HepG2 (cell line): ENCODE measurements at regions not wholly inside any gene's neighbourhood (a gene's known extent, or its start where the extent isn't known, plus 50 kb on each side); places are given as distances from the start of the nearest gene placed in this dataset.

ENCODE experiments used
- ATAC-seq: fragments of 200-7000 bp; cut with Tn5 transposase; 3 replicates; pipeline ENCODE4 v1.9.1; 2020; ENCODE audit warnings: mild to moderate bottlenecking, moderate library complexity
- BruUV-seq: library from RNA; stranded (reverse); fragments of 400-500 nt; replicated peaks from 2 replicates; lab custom pipeline; 2021; lab: Mats Ljungman, UMichigan
- CTCF ChIA-PET: fragments of 300-600 bp; formaldehyde crosslinking; extraction: SDS; loops from one replicate; lab custom pipeline; 2021; ENCODE audit warnings: low total read pairs, inconsistent platforms, low intra/inter-chr PET ratio; lab: Yijun Ruan, JAX
- POLR2A ChIA-PET: fragments of 350-600 bp; sonication (Branson Sonifier 250); formaldehyde crosslinking; loops from one replicate; lab custom pipeline; 2020; ENCODE audit warnings: antibody characterized with exemption, inconsistent platforms; lab: Yijun Ruan, JAX
- DNase-seq: peaks from one replicate; pipeline ENCODE4 v3.0.0-alpha.2; 2015; ENCODE audit warnings: low spot score
- FAIRE-seq: peaks from 3 replicates; lab custom pipeline; 2011; peaks lifted over from hg19 to GRCh38; lab: Jason Lieb, UNC
- H2AFZ ChIP-seq: one replicate; pipeline ENCODE4 v1.6.1; 2011; ENCODE audit warnings: low read length, inconsistent platforms
- H3K27ac ChIP-seq: fragments of 300-600 bp; 3 replicates; pipeline ENCODE4 v1.8.0; 2011; ENCODE audit warnings: mixed run types, mild to moderate bottlenecking, mixed read lengths, low read length, inconsistent platforms; ENCODE audit not compliant: insufficient read depth; ENCODE audit errors: extremely low read length
- H3K27me3 ChIP-seq, 2 experiments: fragments of 200-600 bp in 1 of 2; 2 replicates in 1 of 2; 3 replicates in 1 of 2; pipeline versions ENCODE4 v1.6.0 to v1.8.0; 2011; ENCODE audit warnings: low read length in 2 of 2, mild to moderate bottlenecking in 2 of 2, moderate library complexity in 2 of 2, inconsistent platforms in 1 of 2; ENCODE audit not compliant: insufficient read depth in 2 of 2, control insufficient read depth in 1 of 2
- H3K36me3 ChIP-seq, 2 experiments: fragments of 200-600 bp in 1 of 2; replicated peaks in 1 of 2; 2 replicates in 1 of 2; 3 replicates in 1 of 2; pipeline versions ENCODE4 v1.5.1 to v1.8.0; 2011; ENCODE audit warnings: low read length in 2 of 2, inconsistent platforms in 1 of 2; ENCODE audit not compliant: insufficient read depth in 2 of 2, control insufficient read depth in 1 of 2
- H3K4me1 ChIP-seq: 2 replicates; pipeline ENCODE4 v1.5.1; 2012; ENCODE audit warnings: low read length, inconsistent platforms; ENCODE audit not compliant: insufficient read depth
- H3K4me2 ChIP-seq: 2 replicates; pipeline ENCODE4 v1.6.0; 2011; ENCODE audit warnings: low read depth, low read length, inconsistent platforms
- H3K4me3 ChIP-seq, 3 experiments: fragments of 200-600 bp in 1 of 3; sonication (generic), shearing (Covaris generic) in 1 of 3; replicated peaks in 1 of 3; 2 replicates each; pipeline ENCODE4 v1.5.1; 2011 to 2016; ENCODE audit warnings: low read length in 3 of 3, inconsistent platforms in 2 of 3, low read depth in 2 of 3, mild to moderate bottlenecking in 2 of 3, control low read depth in 1 of 3, mixed read lengths in 1 of 3; ENCODE audit not compliant: insufficient read depth in 1 of 3
- H3K79me2 ChIP-seq: one replicate; pipeline ENCODE4 v1.6.1; 2011; ENCODE audit warnings: low read length, inconsistent platforms; ENCODE audit not compliant: insufficient read depth
- H3K9ac ChIP-seq: 2 replicates; pipeline ENCODE4 v1.6.0; 2011; ENCODE audit warnings: mild to moderate bottlenecking, low read depth, low read length, inconsistent platforms; ENCODE audit not compliant: insufficient read depth
- H3K9me3 ChIP-seq: 2 replicates; pipeline ENCODE4 v1.5.1; 2012; ENCODE audit warnings: mild to moderate bottlenecking, low read length
- H4K20me1 ChIP-seq: 2 replicates; pipeline ENCODE4 v1.6.0; 2011; ENCODE audit warnings: inconsistent platforms, mild to moderate bottlenecking, low read length, moderate library complexity; ENCODE audit not compliant: insufficient read depth
- CREM ChIP-seq, 2 experiments: sonication (generic) in 1 of 2; formaldehyde crosslinking in 1 of 2; IDR thresholded peaks; 2 replicates each; pipeline versions ENCODE4 v1.4.0 to v1.6.1; 2016 to 2020; ENCODE audit warnings: antibody characterized with exemption in 1 of 2, mild to moderate bottlenecking in 1 of 2, missing genetic modification reagents in 1 of 2
- HMGXB4 ChIP-seq, 2 experiments: sonication (generic) in 1 of 2; formaldehyde crosslinking in 1 of 2; IDR thresholded peaks; 2 replicates each; pipeline versions ENCODE4 v1.4.0 to v1.6.1; 2018 to 2020; ENCODE audit warnings: missing genetic modification reagents in 2 of 2, borderline replicate concordance in 1 of 2, low read depth in 1 of 2, mild to moderate bottlenecking in 1 of 2, missing biosample characterization in 1 of 2
- JUND ChIP-seq: sonication (generic); formaldehyde crosslinking; IDR thresholded peaks from 2 replicates; pipeline ENCODE4 v1.8.0; 2022; ENCODE audit warnings: mild to moderate bottlenecking, missing genetic modification reagents
- MAZ ChIP-seq, 2 experiments: sonication (generic) in 1 of 2; formaldehyde crosslinking in 1 of 2; IDR thresholded peaks; 2 replicates each; pipeline versions ENCODE4 v1.5.0 to v1.6.1; 2012 to 2020; ENCODE audit warnings: low read depth in 2 of 2, mild to moderate bottlenecking in 2 of 2, borderline replicate concordance in 1 of 2, improper control_type of control experiment in 1 of 2, low read length in 1 of 2, missing genetic modification reagents in 1 of 2, moderate library complexity in 1 of 2
- MZF1 ChIP-seq: sonication (generic); formaldehyde crosslinking; IDR thresholded peaks from 2 replicates; pipeline ENCODE4 v1.8.1; 2023; ENCODE audit warnings: mild to moderate bottlenecking, missing genetic modification reagents, borderline replicate concordance
- NR2F2 ChIP-seq: IDR thresholded peaks from 2 replicates; pipeline ENCODE4 v1.6.1; 2012; ENCODE audit warnings: low read depth, inconsistent platforms, borderline replicate concordance
- PCBP2 ChIP-seq: fragments of 200-400 bp; formaldehyde crosslinking; optimal IDR thresholded peaks from 2 replicates; pipeline ENCODE3; 2018; ENCODE audit warnings: low read length, low read depth; ENCODE audit not compliant: poor library complexity, severe bottlenecking
- SIN3B ChIP-seq: fragments of 150-350 bp; IDR thresholded peaks from 2 replicates; pipeline ENCODE4 v1.6.1; 2014; ENCODE audit warnings: low read length
- SNRNP70 ChIP-seq: fragments of 200-400 bp; formaldehyde crosslinking; IDR thresholded peaks from 2 replicates; pipeline ENCODE4 v1.6.1; 2017; ENCODE audit warnings: mild to moderate bottlenecking, low read depth, low read length, moderate library complexity
- SP5 ChIP-seq: IDR thresholded peaks from 2 replicates; pipeline ENCODE4 v1.6.1; 2016; ENCODE audit warnings: low read depth, borderline replicate concordance
- TCF7L2 ChIP-seq: IDR thresholded peaks from 2 replicates; pipeline ENCODE4 v1.6.1; 2011; ENCODE audit warnings: mild to moderate bottlenecking, low read depth, low read length, moderate library complexity
- XBP1 ChIP-seq: sonication (generic); formaldehyde crosslinking; IDR thresholded peaks from 2 replicates; pipeline ENCODE4 v1.5.0; 2020; ENCODE audit warnings: missing genetic modification reagents
- YEATS2 ChIP-seq: sonication (generic); formaldehyde crosslinking; IDR thresholded peaks from 2 replicates; pipeline ENCODE4 v1.4.0; 2020; ENCODE audit warnings: missing genetic modification reagents, borderline replicate concordance
- ZKSCAN1 ChIP-seq: fragments of 150-350 bp; IDR thresholded peaks from 2 replicates; pipeline ENCODE4 v1.6.1; 2014; ENCODE audit warnings: low read length
- ZMYM2 ChIP-seq: sonication (generic); formaldehyde crosslinking; IDR thresholded peaks from 2 replicates; pipeline ENCODE4 v1.8.0; 2022; ENCODE audit warnings: mild to moderate bottlenecking, missing genetic modification reagents
- ZNF383 ChIP-seq: sonication (generic); formaldehyde crosslinking; IDR thresholded peaks from 2 replicates; pipeline ENCODE4 v1.4.0; 2020; ENCODE audit warnings: missing genetic modification reagents, mild to moderate bottlenecking, borderline replicate concordance
- ZNF564 ChIP-seq: sonication (generic); formaldehyde crosslinking; IDR thresholded peaks from 2 replicates; pipeline ENCODE4 v1.8.1; 2023; ENCODE audit warnings: mild to moderate bottlenecking, missing genetic modification reagents
- ZNF598 ChIP-seq: sonication (generic); formaldehyde crosslinking; IDR thresholded peaks from 2 replicates; pipeline ENCODE4 v1.5.1; 2020; ENCODE audit warnings: mild to moderate bottlenecking, missing genetic modification reagents, borderline replicate concordance
- in situ Hi-C: cut with HindIII; loops from 2 replicates; pipeline ENCODE4 v1.10.0; 2017; ENCODE audit warnings: low pct_unique_long_range_greater_than_20kb; ENCODE audit not compliant: extremely low pct_ligation_motif_present
- intact Hi-C: fragments of 100-400 bp; cut with micrococcal nuclease; formaldehyde crosslinking; loops from one replicate; pipeline ENCODE4 v1.10.0; 2022; ENCODE audit not compliant: unreplicated experiment
- TF ChIP-seq, protein P1 (sequence below): sonication (generic); formaldehyde crosslinking; IDR thresholded peaks from 2 replicates; pipeline ENCODE4 v1.5.1; 2020; ENCODE audit warnings: mild to moderate bottlenecking, missing genetic modification reagents, borderline replicate concordance

DNA sequence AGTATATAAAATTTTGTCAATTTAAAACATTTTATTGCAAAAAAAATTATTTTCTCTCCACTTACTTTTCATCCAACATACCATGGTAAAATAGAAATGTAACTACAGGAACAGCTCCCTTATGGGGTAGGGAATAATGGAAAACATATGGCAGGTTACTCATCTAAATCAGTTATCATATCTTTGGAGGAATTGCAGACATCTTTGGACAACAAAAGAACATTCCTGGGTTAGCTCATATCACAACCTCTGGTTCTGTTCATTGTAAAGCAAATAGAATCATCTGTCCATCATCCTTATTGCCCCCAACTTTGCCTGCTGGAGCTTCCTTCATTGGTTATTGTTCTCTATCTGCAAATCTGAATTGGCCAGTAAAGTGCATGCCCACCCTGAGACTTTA, 387.5 kb upstream of the GRID2 start:
- CTCF ChIA-PET: no interaction called here
- no peak for FAIRE-seq
- TF ChIP-seq HMGXB4 (CRISPR knock-in tag; IDR thresholded peaks at IDR 0.05; ENCODE audit: borderline replicate concordance in 1 of 2, low read depth in 1 of 2): no peak
- TF ChIP-seq MZF1 (CRISPR knock-in tag): no peak
- no peak for TF ChIP-seq NR2F2
- TF ChIP-seq ZNF564 (CRISPR knock-in tag): no peak
- no peak for TF ChIP-seq MAZ (IDR thresholded peaks at IDR 0.05; ENCODE audit: borderline replicate concordance, low read depth, low read length)
- TF ChIP-seq MAZ (CRISPR knock-in tag; IDR thresholded peaks at IDR 0.05; ENCODE audit: low read depth): no peak
- no peak for TF ChIP-seq CREM (IDR thresholded peaks at IDR 0.05)
- no peak for TF ChIP-seq CREM (CRISPR knock-in tag; IDR thresholded peaks at IDR 0.05)
- TF ChIP-seq SP5: no peak
- no peak for TF ChIP-seq XBP1 (CRISPR knock-in tag)
- TF ChIP-seq ZNF598 (CRISPR knock-in tag): no peak
- TF ChIP-seq PCBP2: no peak
- TF ChIP-seq TCF7L2: no peak
- TF ChIP-seq, protein P1, sequence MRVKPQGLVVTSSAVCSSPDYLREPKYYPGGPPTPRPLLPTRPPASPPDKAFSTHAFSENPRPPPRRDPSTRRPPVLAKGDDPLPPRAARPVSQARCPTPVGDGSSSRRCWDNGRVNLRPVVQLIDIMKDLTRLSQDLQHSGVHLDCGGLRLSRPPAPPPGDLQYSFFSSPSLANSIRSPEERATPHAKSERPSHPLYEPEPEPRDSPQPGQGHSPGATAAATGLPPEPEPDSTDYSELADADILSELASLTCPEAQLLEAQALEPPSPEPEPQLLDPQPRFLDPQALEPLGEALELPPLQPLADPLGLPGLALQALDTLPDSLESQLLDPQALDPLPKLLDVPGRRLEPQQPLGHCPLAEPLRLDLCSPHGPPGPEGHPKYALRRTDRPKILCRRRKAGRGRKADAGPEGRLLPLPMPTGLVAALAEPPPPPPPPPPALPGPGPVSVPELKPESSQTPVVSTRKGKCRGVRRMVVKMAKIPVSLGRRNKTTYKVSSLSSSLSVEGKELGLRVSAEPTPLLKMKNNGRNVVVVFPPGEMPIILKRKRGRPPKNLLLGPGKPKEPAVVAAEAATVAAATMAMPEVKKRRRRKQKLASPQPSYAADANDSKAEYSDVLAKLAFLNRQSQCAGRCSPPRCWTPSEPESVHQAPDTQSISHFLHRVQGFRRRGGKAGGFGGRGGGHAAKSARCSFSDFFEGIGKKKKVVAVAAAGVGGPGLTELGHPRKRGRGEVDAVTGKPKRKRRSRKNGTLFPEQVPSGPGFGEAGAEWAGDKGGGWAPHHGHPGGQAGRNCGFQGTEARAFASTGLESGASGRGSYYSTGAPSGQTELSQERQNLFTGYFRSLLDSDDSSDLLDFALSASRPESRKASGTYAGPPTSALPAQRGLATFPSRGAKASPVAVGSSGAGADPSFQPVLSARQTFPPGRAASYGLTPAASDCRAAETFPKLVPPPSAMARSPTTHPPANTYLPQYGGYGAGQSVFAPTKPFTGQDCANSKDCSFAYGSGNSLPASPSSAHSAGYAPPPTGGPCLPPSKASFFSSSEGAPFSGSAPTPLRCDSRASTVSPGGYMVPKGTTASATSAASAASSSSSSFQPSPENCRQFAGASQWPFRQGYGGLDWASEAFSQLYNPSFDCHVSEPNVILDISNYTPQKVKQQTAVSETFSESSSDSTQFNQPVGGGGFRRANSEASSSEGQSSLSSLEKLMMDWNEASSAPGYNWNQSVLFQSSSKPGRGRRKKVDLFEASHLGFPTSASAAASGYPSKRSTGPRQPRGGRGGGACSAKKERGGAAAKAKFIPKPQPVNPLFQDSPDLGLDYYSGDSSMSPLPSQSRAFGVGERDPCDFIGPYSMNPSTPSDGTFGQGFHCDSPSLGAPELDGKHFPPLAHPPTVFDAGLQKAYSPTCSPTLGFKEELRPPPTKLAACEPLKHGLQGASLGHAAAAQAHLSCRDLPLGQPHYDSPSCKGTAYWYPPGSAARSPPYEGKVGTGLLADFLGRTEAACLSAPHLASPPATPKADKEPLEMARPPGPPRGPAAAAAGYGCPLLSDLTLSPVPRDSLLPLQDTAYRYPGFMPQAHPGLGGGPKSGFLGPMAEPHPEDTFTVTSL: no peak
- no peak for TF ChIP-seq JUND (CRISPR knock-in tag)
- no peak for TF ChIP-seq ZMYM2 (CRISPR knock-in tag)
- TF ChIP-seq SIN3B: no peak
- TF ChIP-seq SNRNP70: no peak
- no peak for TF ChIP-seq ZKSCAN1
- no peak for TF ChIP-seq YEATS2
- TF ChIP-seq ZNF383: no peak

More for the DNA sequence above, 387.5 kb upstream of the GRID2 start:
- in situ Hi-C loops (no loop called here), intact Hi-C loops (no loop called here)
- Histone ChIP-seq H3K36me3 (no peaks in the 10 kb centered on the region), H3K4me1 (no peaks in the 10 kb centered on the region), H4K20me1 (no peaks in the 10 kb centered on the region), H3K9me3 (peaks cover 10% of the 10 kb centered on the region; the same call in 1 of the 2 replicates), H3K4me2 (no peak overlapping the region), H3K27me3 (no peaks in the 10 kb centered on the region), H2AFZ (no peak overlapping the region), H3K27ac (no peak overlapping the region), H3K79me2 (no peaks in the 10 kb centered on the region), H3K9ac (no peak overlapping the region), H3K4me3 (no peak overlapping the region)
- ATAC-seq (no peak), DNase-seq (no peak)
- POLR2A ChIA-PET: no interaction called here
- no TSS peak for BruUV-seq
